ENCODE measurements at regions not wholly inside any gene's neighbourhood (a gene's known extent, or its start where the extent isn't known, plus 50 kb on each side); places are given as distances from the start of the nearest gene placed in this dataset.

DNA sequence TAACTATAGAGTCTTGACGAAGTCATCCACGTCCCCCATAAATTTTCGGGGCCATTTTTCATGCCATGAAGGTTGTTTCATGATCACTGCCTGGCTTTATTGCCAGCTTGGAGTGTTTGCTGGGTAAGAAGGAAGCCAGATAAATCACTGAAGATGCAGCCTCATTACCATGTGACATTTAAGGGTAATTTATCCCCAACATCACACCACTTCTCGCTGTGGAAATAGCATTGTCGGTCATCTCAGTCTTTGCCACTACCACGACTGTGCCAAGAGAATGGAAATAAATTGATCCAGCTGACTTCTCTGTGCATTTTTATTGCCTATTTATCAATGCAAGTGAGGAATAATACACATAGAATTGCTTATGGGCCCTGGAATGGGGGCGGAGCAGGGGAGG lies 617.9 kb downstream of the AJAP1 start:
- in situ Hi-C loops (cut with MboI; ENCODE audit: low pct_ligation_motif_present in 1 of 4, low pct_unique_long_range_greater_than_20kb in 1 of 4, low sequenced_read_pairs in 3 of 4): no loop called here
- Histone ChIP-seq H3K27ac (no peak overlapping the region), H3K4me3 (no peak overlapping the region), H3K9me3 (no peaks in the 10 kb centered on the region), H3K27me3 (no peaks in the 10 kb centered on the region), H3K4me1 (no peaks in the 10 kb centered on the region), H3K36me3 (no peaks in the 10 kb centered on the region)
- DNase-seq: no peak
- intact Hi-C loops (cut with DNase I; ENCODE audit: low total_unique reads): no loop called here
- TF ChIP-seq POLR2A (IDR thresholded peaks at IDR 0.05) (no peak), POLR2AphosphoS5 (IDR thresholded peaks at IDR 0.05) (no peak), EP300 (IDR thresholded peaks at IDR 0.05; ENCODE audit: low read depth) (no peak)
- TF ChIP-seq, protein P1, sequence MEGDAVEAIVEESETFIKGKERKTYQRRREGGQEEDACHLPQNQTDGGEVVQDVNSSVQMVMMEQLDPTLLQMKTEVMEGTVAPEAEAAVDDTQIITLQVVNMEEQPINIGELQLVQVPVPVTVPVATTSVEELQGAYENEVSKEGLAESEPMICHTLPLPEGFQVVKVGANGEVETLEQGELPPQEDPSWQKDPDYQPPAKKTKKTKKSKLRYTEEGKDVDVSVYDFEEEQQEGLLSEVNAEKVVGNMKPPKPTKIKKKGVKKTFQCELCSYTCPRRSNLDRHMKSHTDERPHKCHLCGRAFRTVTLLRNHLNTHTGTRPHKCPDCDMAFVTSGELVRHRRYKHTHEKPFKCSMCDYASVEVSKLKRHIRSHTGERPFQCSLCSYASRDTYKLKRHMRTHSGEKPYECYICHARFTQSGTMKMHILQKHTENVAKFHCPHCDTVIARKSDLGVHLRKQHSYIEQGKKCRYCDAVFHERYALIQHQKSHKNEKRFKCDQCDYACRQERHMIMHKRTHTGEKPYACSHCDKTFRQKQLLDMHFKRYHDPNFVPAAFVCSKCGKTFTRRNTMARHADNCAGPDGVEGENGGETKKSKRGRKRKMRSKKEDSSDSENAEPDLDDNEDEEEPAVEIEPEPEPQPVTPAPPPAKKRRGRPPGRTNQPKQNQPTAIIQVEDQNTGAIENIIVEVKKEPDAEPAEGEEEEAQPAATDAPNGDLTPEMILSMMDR (IDR thresholded peaks at IDR 0.05): no peak
- 71 to 80% methylated on average over 4 to 7 of the region's 7 CpGs for WGBS, 2 donors (ENCODE audit: low coverage in 1 of 2)

DNA sequence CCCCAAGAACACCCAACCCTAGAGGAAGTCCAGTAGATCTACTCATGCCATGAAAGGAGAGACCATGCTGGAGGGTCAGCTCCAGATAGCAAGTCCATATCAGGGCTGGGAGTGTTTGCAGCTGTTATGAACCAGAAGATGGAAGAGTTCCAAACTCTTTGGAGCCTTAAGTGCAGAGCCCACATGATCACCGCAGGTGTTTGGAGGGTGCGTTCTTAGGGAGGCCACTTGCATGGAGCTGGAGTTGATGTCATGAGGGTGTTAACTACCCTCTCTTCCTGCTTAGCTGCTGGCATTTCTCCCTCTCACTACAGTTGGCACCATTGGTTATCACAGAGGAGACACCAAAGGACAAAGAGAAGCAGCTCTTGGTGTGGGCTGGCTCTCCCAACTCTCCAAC lies 616.9 kb downstream of the AJAP1 start:
- no peak for TF ChIP-seq POLR2AphosphoS5 (IDR thresholded peaks at IDR 0.05)

GRCh38 chr1:5269901-5270300 lies 615.5 kb downstream of the AJAP1 start:
- no peaks in the 10 kb centered on the region for H3K36me3 ChIP-seq
- no peak for DNase-seq
- H3K4me1 ChIP-seq: no peaks in the 10 kb centered on the region
- 90% methylated on average over 3 of the region's 3 CpGs; no CpG with 5 or more reads in 1 of the 2 donors for WGBS, 2 donors (ENCODE audit: low coverage in 1 of 2)
- TF ChIP-seq POLR2A (IDR thresholded peaks at IDR 0.05) (no peak), POLR2AphosphoS5 (IDR thresholded peaks at IDR 0.05) (no peak), EP300 (IDR thresholded peaks at IDR 0.05; ENCODE audit: low read depth) (no peak)
- TF ChIP-seq, protein P1 (IDR thresholded peaks at IDR 0.05): no peak
- H3K27me3 ChIP-seq: no peaks in the 10 kb centered on the region
- in situ Hi-C loops (cut with MboI; ENCODE audit: low pct_ligation_motif_present in 1 of 4, low pct_unique_long_range_greater_than_20kb in 1 of 4, low sequenced_read_pairs in 3 of 4): no loop called here
- H3K9me3 ChIP-seq: no peaks in the 10 kb centered on the region
- no peak overlapping the region for H3K27ac ChIP-seq
- intact Hi-C loops (cut with DNase I; ENCODE audit: low total_unique reads): no loop called here
- no peak overlapping the region for H3K4me3 ChIP-seq

More for the DNA sequence above, 616.9 kb downstream of the AJAP1 start:
- H3K9me3 ChIP-seq: no peaks in the 10 kb centered on the region
- in situ Hi-C loops (cut with MboI; ENCODE audit: low pct_ligation_motif_present in 1 of 4, low pct_unique_long_range_greater_than_20kb in 1 of 4, low sequenced_read_pairs in 3 of 4): no loop called here
- H3K4me3 ChIP-seq: no peak overlapping the region
- intact Hi-C loops (cut with DNase I; ENCODE audit: low total_unique reads): no loop called here
- H3K27me3 ChIP-seq: no peaks in the 10 kb centered on the region
- H3K27ac ChIP-seq: no peak overlapping the region
- WGBS, 2 donors (ENCODE audit: low coverage in 1 of 2): 75% methylated on average over 2 of the region's 2 CpGs; no CpG with 5 or more reads in 1 of the 2 donors
- H3K36me3 ChIP-seq: no peaks in the 10 kb centered on the region
- H3K4me1 ChIP-seq: no peaks in the 10 kb centered on the region
- no peak for DNase-seq

DNA sequence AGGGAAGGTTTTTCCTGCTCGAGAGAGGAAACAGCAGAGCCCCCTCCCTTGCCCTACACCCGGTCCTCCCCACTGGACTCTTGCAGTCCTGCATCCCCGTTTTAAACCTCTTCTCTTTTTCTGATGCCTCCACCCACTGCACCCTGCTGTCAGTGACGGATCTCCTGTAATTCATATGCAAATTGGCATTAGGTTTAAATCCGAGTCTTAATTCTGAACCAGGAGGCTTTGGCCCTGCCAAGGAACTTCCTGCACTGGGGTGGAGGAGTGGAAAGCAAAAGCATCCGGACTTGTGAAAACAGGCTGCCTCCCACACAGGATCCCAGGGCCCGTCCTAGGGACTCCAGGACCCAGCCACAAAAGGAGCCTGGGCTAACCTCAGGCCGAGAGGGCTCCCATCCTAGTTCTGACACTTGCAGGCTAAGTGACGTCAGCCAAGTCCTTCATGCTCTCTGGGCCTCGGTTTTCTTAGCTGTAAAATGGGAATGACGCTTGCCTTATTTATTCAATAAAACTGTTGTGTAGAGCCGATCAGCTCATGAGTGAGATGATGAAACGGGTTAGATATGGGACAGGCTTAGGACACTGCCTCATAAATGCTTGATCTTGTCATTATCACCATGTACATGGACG lies 613.3 kb downstream of the AJAP1 start:
- H3K4me1 ChIP-seq: no peaks in the 10 kb centered on the region
- no peak for TF ChIP-seq EP300 (IDR thresholded peaks at IDR 0.05; ENCODE audit: low read depth)
- TF ChIP-seq POLR2AphosphoS5 (IDR thresholded peaks at IDR 0.05): no peak
- TF ChIP-seq, protein P1 (IDR thresholded peaks at IDR 0.05): no peak
- no peak for TF ChIP-seq POLR2A (IDR thresholded peaks at IDR 0.05)
- H3K27me3 ChIP-seq: no peaks in the 10 kb centered on the region
- no peak for DNase-seq
- H3K27ac ChIP-seq: no peak overlapping the region
- WGBS, 2 donors (ENCODE audit: low coverage in 1 of 2): 41% methylated on average over 14 of the region's 14 CpGs; no CpG with 5 or more reads in 1 of the 2 donors
- no peak overlapping the region for H3K4me3 ChIP-seq
- no peaks in the 10 kb centered on the region for H3K9me3 ChIP-seq
- no peaks in the 10 kb centered on the region for H3K36me3 ChIP-seq
- intact Hi-C loops (cut with DNase I; ENCODE audit: low total_unique reads): no loop called here
- in situ Hi-C loops (cut with MboI; ENCODE audit: low pct_ligation_motif_present in 1 of 4, low pct_unique_long_range_greater_than_20kb in 1 of 4, low sequenced_read_pairs in 3 of 4): no loop called here
